A549 (cell line): ENCODE measurements at regions not wholly inside any gene's neighbourhood (a gene's known extent, or its start where the extent isn't known, plus 50 kb on each side); places are given as distances from the start of the nearest gene placed in this dataset.

Experiments used
- ATAC-seq, 2 experiments: fragments of 200-7000 bp in 1 of 2; fragments of >200 bp in 1 of 2; cut with Nextera tagmentation in 1 of 2; cut with Tn5 transposase in 1 of 2; 3 replicates each; pipeline versions ENCODE4 v1.8.0 to v1.9.1; 2018 to 2020; ENCODE audit warnings: mild to moderate bottlenecking in 1 of 2, moderate library complexity in 1 of 2
- CTCF ChIA-PET: fragments of 300-600 bp; sonication (Branson Sonifier 250); formaldehyde crosslinking; extraction: SDS; loops from one replicate; lab custom pipeline; 2021; ENCODE audit warnings: antibody characterized with exemption, inconsistent platforms; lab: Yijun Ruan, JAX
- POLR2A ChIA-PET: fragments of 350-600 bp; formaldehyde crosslinking; extraction: SDS; loops from one replicate; lab custom pipeline; 2021; ENCODE audit warnings: antibody characterized with exemption, inconsistent platforms; lab: Yijun Ruan, JAX
- DNase-seq, 2 experiments: peaks; one replicate each; pipeline versions ENCODE4 v3.0.0 to v3.0.0-alpha.2; 2011 to 2016; ENCODE audit warnings: low read depth in 1 of 2, low spot score in 1 of 2
- FAIRE-seq: peaks from 2 replicates; lab custom pipeline; 2011; peaks lifted over from hg19 to GRCh38; lab: Jason Lieb, UNC
- H3K27ac ChIP-seq, 2 experiments: fragments of >200 bp; sonication (Bioruptor Twin); formaldehyde crosslinking; 3 replicates each; pipeline ENCODE4 v1.5.1; 2016 to 2017
- H3K4me1 ChIP-seq: fragments of >200 bp; sonication (Bioruptor Twin); formaldehyde crosslinking; 3 replicates; pipeline ENCODE4 v1.6.1; 2016
- H3K4me2 ChIP-seq: fragments of >200 bp; sonication (Bioruptor Twin); formaldehyde crosslinking; 3 replicates; pipeline ENCODE4 v1.6.1; 2016
- H3K4me3 ChIP-seq: fragments of >200 bp; sonication (Bioruptor Twin); formaldehyde crosslinking; 3 replicates; pipeline ENCODE4 v1.5.1; 2016
- H3K9me3 ChIP-seq: fragments of >200 bp; sonication (Bioruptor Twin); formaldehyde crosslinking; 3 replicates; pipeline ENCODE4 v1.6.1; 2016
- BCL3 ChIP-seq: fragments of >200 bp; sonication (Bioruptor Twin); formaldehyde crosslinking; IDR thresholded peaks from 3 replicates; pipeline ENCODE4 v1.6.1; 2016
- CBX2 ChIP-seq: fragments of 200-600 bp; sonication (generic); IDR thresholded peaks from 2 replicates; pipeline ENCODE4 v1.6.1; 2016; ENCODE audit warnings: low read depth, mild to moderate bottlenecking, borderline replicate concordance
- CHD4 ChIP-seq: fragments of 200-600 bp; sonication (generic); IDR thresholded peaks from 2 replicates; pipeline ENCODE4 v1.6.1; 2016; ENCODE audit warnings: antibody characterized with exemption, mild to moderate bottlenecking, borderline replicate concordance
- E2F6 ChIP-seq: IDR thresholded peaks from 2 replicates; pipeline ENCODE4 v1.6.1; 2012; ENCODE audit warnings: low read depth, borderline replicate concordance
- EHMT2 ChIP-seq: fragments of 200-600 bp; sonication (generic); IDR thresholded peaks from 2 replicates; pipeline ENCODE4 v1.6.1; 2016; ENCODE audit warnings: antibody characterized with exemption, low read depth, mild to moderate bottlenecking, moderate library complexity
- ELK1 ChIP-seq: fragments of 150-350 bp; IDR thresholded peaks from 2 replicates; pipeline ENCODE4 v1.6.1; 2014; ENCODE audit warnings: low read depth, mild to moderate bottlenecking, low read length
- ESRRA ChIP-seq: fragments of 150-350 bp; IDR thresholded peaks from 2 replicates; pipeline ENCODE4 v1.6.1; 2014; ENCODE audit warnings: mild to moderate bottlenecking, low read length, borderline replicate concordance
- GATA3 ChIP-seq: IDR thresholded peaks from 2 replicates; pipeline ENCODE4 v1.6.1; 2012; ENCODE audit warnings: borderline replicate concordance
- HDAC2 ChIP-seq: fragments of 200-600 bp; sonication (generic); IDR thresholded peaks from 2 replicates; pipeline ENCODE4 v1.6.1; 2016
- HES2 ChIP-seq: fragments of >200 bp; sonication (Bioruptor Twin); formaldehyde crosslinking; IDR thresholded peaks from 2 replicates; pipeline ENCODE4 v1.6.1; 2016
- HEYL ChIP-seq: fragments of 250-450 bp; sonication (Bioruptor Pico); IDR thresholded peaks from 2 replicates; pipeline ENCODE4 v1.8.0; 2021; ENCODE audit warnings: mild to moderate bottlenecking, moderate library complexity
- KDM1A ChIP-seq: fragments of 200-600 bp; sonication (generic); IDR thresholded peaks from 2 replicates; pipeline ENCODE4 v1.6.1; 2016; ENCODE audit warnings: low read depth, mild to moderate bottlenecking
- MAFK ChIP-seq: fragments of 450-650 bp; IDR thresholded peaks from 2 replicates; pipeline ENCODE4 v1.6.1; 2014; ENCODE audit not compliant: partially characterized antibody
- NPAS2 ChIP-seq: fragments of 250-450 bp; sonication (Bioruptor Pico); IDR thresholded peaks from 2 replicates; pipeline ENCODE4 v1.8.0; 2022; ENCODE audit warnings: mild to moderate bottlenecking, moderate library complexity, borderline replicate concordance
- POLR2A ChIP-seq: IDR thresholded peaks from 2 replicates; pipeline ENCODE4 v1.6.1; 2012; ENCODE audit warnings: mild to moderate bottlenecking, low read length
- POLR2AphosphoS2 ChIP-seq: conservative IDR thresholded peaks from 2 replicates; pipeline ENCODE4 v1.6.1; 2012; ENCODE audit warnings: low read length, improper control_type of control experiment, inconsistent platforms
- RCOR1 ChIP-seq: fragments of 150-350 bp; IDR thresholded peaks from 2 replicates; pipeline ENCODE4 v1.6.1; 2014; ENCODE audit warnings: antibody characterized with exemption, low read length, low read depth
- REST ChIP-seq: fragments of 200-600 bp; sonication (generic); IDR thresholded peaks from 2 replicates; pipeline ENCODE4 v1.6.1; 2016; ENCODE audit warnings: antibody characterized with exemption, mild to moderate bottlenecking, moderate library complexity
- RFX5 ChIP-seq: fragments of 450-650 bp; IDR thresholded peaks from 2 replicates; pipeline ENCODE4 v1.7.1; 2014; ENCODE audit warnings: antibody characterized with exemption, mild to moderate bottlenecking, moderate library complexity
- RNF2 ChIP-seq: fragments of 200-600 bp; sonication (generic); IDR thresholded peaks from 2 replicates; pipeline ENCODE4 v1.6.1; 2016; ENCODE audit warnings: low read depth, mild to moderate bottlenecking, antibody characterized with exemption, moderate library complexity, borderline replicate concordance
- SMC3 ChIP-seq: fragments of >200 bp; sonication (Bioruptor Twin); formaldehyde crosslinking; IDR thresholded peaks from 3 replicates; pipeline ENCODE4 v1.6.1; 2018; ENCODE audit warnings: inconsistent platforms
- TP53 ChIP-seq: fragments of 250-450 bp; sonication (Bioruptor Pico); IDR thresholded peaks from 2 replicates; pipeline ENCODE4 v1.5.0; 2021; ENCODE audit warnings: mild to moderate bottlenecking, moderate library complexity
- USF2 ChIP-seq: fragments of 450-650 bp; IDR thresholded peaks from 2 replicates; pipeline ENCODE4 v1.6.1; 2014; ENCODE audit warnings: antibody characterized with exemption
- ZFP36 ChIP-seq: fragments of 450-650 bp; IDR thresholded peaks from 2 replicates; pipeline ENCODE4 v1.6.1; 2014; ENCODE audit warnings: borderline replicate concordance; ENCODE audit not compliant: partially characterized antibody
- ZNF302 ChIP-seq: fragments of 250-450 bp; sonication (Bioruptor Pico); IDR thresholded peaks from 2 replicates; pipeline ENCODE4 v1.9.0; 2021; ENCODE audit warnings: inconsistent platforms, mild to moderate bottlenecking, moderate library complexity
- WGBS: methylation state at CpG from one replicate; pipeline ENCODE4 v1.1.6; 2017; ENCODE audit errors: missing lambda C conversion rate; 5-methylcytosine and 5-hydroxymethylcytosine counted together

GRCh38 chr12:66774929-66775328 is 96.1 kb upstream of the GRIP1 start (continued):
- no peak for TF ChIP-seq ESRRA

- Histone ChIP-seq H3K27ac (no peak overlapping the region), H3K9me3 (no peaks in the 10 kb centered on the region), H3K4me2 (no peak overlapping the region), H3K4me1 (peaks cover 4% of the 10 kb centered on the region; the same call in 1 of the 3 replicates), H3K4me3 (no peak overlapping the region)
- POLR2A ChIA-PET = no interaction called here
- 30% methylated on average over 4 of the region's 4 CpGs for whole genome bisulfite sequencing
- CTCF ChIA-PET = no interaction called here
- no peak for ATAC-seq
- no peak for DNase-seq
- TF ChIP-seq REST (no peak), E2F6 (no peak), GATA3 (no peak), EHMT2 (no peak), HDAC2 (no peak), KDM1A (no peak), HES2 (no peak), RFX5 (no peak), BCL3 (no peak), POLR2A (no peak), SMC3 (no peak), ELK1 (no peak), POLR2AphosphoS2 (no peak), HEYL (CRISPR knock-in tag) (no peak), CBX2 (no peak), RNF2 (no peak), USF2 (no peak)
- no peak for FAIRE-seq
Observed at GRCh38 chr12:66775871-66776270, 97.0 kb upstream of the GRIP1 start.

- no peaks in the 10 kb centered on the region for H3K9me3 ChIP-seq
- no peak overlapping the region for H3K4me3 ChIP-seq
- no peak for TF ChIP-seq ELK1
- no peak for TF ChIP-seq CHD4
- no peak for TF ChIP-seq NPAS2 (CRISPR knock-in tag)
- no peak for TF ChIP-seq KDM1A
- TF ChIP-seq HEYL (CRISPR knock-in tag) = no peak
- no peak for TF ChIP-seq ZNF302 (CRISPR knock-in tag)
- no peak for TF ChIP-seq POLR2A
- TF ChIP-seq SMC3 = no peak
- no peak for TF ChIP-seq RCOR1
- TF ChIP-seq ESRRA = no peak
- no peak for TF ChIP-seq BCL3
- TF ChIP-seq MAFK = no peak
- no peak for TF ChIP-seq TP53 (CRISPR knock-in tag)
- TF ChIP-seq ZFP36 = no peak
- ATAC-seq (no peak), DNase-seq (no peak), FAIRE-seq (no peak)
- H3K4me2 ChIP-seq = no peak overlapping the region
- POLR2A ChIA-PET = no interaction called here
- CTCF ChIA-PET = no interaction called here
- no peak overlapping the region for H3K27ac ChIP-seq
- H3K4me1 ChIP-seq = peaks cover 4% of the 10 kb centered on the region; the same call in 1 of the 3 replicates
- WGBS = 71% methylated on average over 2 of the region's 2 CpGs
Observed at GRCh38 chr12:66776974-66777373, 98.1 kb upstream of the GRIP1 start.
